ENCODE measurements at regions not wholly inside any gene's neighbourhood (a gene's known extent, or its start where the extent isn't known, plus 50 kb on each side); places are given as distances from the start of the nearest gene placed in this dataset.

DNA sequence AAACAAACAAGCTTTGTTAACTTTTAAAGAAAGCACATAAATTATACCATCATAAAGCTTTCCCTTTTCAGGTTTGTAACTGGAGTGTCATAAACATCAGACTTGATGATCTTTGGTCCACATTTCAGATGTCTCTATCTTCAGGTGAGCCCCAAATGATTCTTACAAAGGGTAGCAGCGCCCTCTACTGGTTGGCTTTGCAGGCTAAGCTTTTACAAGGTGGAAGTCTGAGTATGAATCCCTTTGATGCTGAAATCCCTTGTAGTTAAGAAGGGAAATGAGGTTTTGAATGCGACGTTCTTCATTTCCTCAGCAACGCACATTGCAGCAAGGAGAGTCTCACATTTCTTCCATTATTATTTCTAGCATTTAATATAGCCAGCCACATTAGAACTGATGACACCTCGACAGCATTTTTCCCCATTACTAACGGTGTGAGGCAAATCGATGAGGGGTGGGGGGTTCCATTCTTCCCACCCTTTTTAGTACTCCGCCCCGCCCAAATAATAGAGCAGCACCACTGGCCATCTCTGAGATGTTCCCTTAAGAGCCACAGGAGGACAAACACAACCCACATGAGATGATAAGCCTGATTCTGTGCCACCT lies 126.3 kb upstream of the NT5E start:
- peak; percentile 79 to 82 for DNase-seq
- peak; percentile 84 to 87 for TF ChIP-seq CTCF (IDR thresholded peaks at IDR 0.05; ENCODE audit: insufficient read depth in 1 of 2, low read depth in 1 of 2, low read length in 1 of 2, severe bottlenecking in 1 of 2, unreplicated experiment in 1 of 2)
- POLR2A ChIA-PET = no interaction called here
- H3K36me3 Mint-ChIP-seq (ENCODE audit: insufficient read depth, unreplicated experiment) = no peaks in the 10 kb centered on the region
- H3K9me3 Mint-ChIP-seq (ENCODE audit: unreplicated experiment) = no peaks in the 10 kb centered on the region
- H3K36me3 ChIP-seq (ENCODE audit: control insufficient read depth, insufficient read depth, low read length) = no peaks in the 10 kb centered on the region
- no peaks in the 10 kb centered on the region for H3K4me1 ChIP-seq
- intact Hi-C loops (cut with micrococcal nuclease; ENCODE audit: unreplicated experiment) = loop anchor here (1.0 to 5.0 kb wide), 5 partner anchors 196 to 1095 kb away; no protein-coding TSS in a partner anchor
- no peaks in the 10 kb centered on the region for H3K9me3 ChIP-seq
- no peak overlapping the region for H3K4me3 Mint-ChIP-seq (ENCODE audit: unreplicated experiment)
- BruUV-seq (replicated peaks) = no TSS peak
- H3K4me1 Mint-ChIP-seq (ENCODE audit: low read depth, unreplicated experiment) = no peaks in the 10 kb centered on the region
- peaks cover 6% of the 10 kb centered on the region for H3K27me3 Mint-ChIP-seq (ENCODE audit: insufficient read depth, unreplicated experiment)
- no peak overlapping the region for H3K27ac Mint-ChIP-seq (ENCODE audit: unreplicated experiment)
- H3K4me3 ChIP-seq (ENCODE audit: low read depth, low read length) = no peak overlapping the region
- H3K27me3 ChIP-seq (replicated peaks; ENCODE audit: control insufficient read depth, insufficient read depth, low read length) = no peaks in the 10 kb centered on the region
- CTCF ChIA-PET = interaction anchor here (0.7 to 1.0 kb wide), 2 partner anchors 28 to 1096 kb away, joined by 3 read pairs; partner anchors contain the start of gene CEP162

DNA sequence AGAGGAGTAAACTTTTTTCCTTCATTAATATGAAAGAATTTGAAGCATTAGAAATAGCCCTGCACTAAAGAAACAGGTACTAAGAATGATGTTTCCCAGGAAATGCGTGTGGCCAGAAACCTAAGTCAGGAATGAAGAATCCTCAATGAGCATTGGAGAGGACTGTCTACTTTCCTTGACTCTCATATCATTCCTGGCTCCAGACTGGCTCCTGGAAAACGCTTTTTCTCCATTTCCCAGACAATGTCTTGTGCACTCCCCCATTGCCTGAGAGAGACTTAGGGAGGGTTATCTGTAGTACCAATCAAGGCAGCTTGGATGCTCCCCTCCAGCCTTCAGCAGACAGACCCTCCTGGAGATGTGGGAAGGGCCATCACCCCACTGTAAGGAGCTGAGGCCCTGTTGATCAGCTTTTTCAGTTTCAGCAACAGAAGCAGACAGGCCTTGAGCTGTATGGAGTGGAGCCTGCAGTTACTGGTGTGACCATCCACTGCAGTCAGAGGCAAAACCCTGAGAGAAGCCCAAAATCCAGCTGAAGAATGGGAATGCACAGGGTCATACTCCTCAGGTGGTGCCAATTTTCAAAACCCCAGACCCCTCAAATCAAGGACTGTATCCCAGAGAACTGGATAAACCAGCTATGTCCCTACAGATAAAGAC lies 127.3 kb upstream of the NT5E start:
- intact Hi-C loops (cut with micrococcal nuclease; ENCODE audit: unreplicated experiment) = loop anchor here (1.0 to 5.0 kb wide), 5 partner anchors 195 to 1094 kb away; no protein-coding TSS in a partner anchor
- no TSS peak for BruUV-seq (replicated peaks)
- TF ChIP-seq CTCF (IDR thresholded peaks at IDR 0.05; ENCODE audit: insufficient read depth in 1 of 2, low read depth in 1 of 2, low read length in 1 of 2, severe bottlenecking in 1 of 2, unreplicated experiment in 1 of 2) = no peak
- ChIA-PET CTCF (no interaction called here), POLR2A (no interaction called here)
- Mint-ChIP-seq H3K36me3 (ENCODE audit: insufficient read depth, unreplicated experiment) (no peaks in the 10 kb centered on the region), H3K9me3 (ENCODE audit: unreplicated experiment) (no peaks in the 10 kb centered on the region), H3K4me3 (ENCODE audit: unreplicated experiment) (no peak overlapping the region), H3K27ac (ENCODE audit: unreplicated experiment) (no peak overlapping the region), H3K4me1 (ENCODE audit: low read depth, unreplicated experiment) (no peaks in the 10 kb centered on the region), H3K27me3 (ENCODE audit: insufficient read depth, unreplicated experiment) (peaks cover 6% of the 10 kb centered on the region)
- no peak for DNase-seq
- no peaks in the 10 kb centered on the region; the same call in 1 of the 2 replicates for H3K9me3 ChIP-seq
- no peaks in the 10 kb centered on the region for H3K27me3 ChIP-seq (replicated peaks; ENCODE audit: control insufficient read depth, insufficient read depth, low read length)
- no peak overlapping the region for H3K4me3 ChIP-seq (ENCODE audit: low read depth, low read length)
- no peaks in the 10 kb centered on the region for H3K4me1 ChIP-seq
- no peaks in the 10 kb centered on the region for H3K36me3 ChIP-seq (ENCODE audit: control insufficient read depth, insufficient read depth, low read length)

DNA sequence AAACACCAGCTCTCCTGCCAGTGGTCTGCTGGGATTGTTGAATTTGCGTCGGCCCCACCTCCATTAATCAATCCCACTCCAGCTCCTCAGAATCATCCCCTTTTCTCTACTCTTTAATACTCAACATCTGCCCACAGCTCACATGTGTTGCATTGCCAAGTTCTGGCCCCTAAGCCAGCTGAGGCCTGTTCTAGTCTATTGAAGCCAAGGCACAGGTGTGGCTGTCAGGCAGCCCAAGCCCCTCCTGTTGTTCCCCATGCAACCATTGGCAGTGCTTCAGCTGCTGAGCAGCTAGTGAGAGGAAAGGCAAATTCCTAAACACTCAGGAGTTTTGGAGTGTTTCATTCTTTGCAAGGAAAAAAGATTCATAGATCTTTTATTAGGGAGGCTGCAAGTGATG lies 128.0 kb upstream of the NT5E start:
- BruUV-seq (replicated peaks) = no TSS peak
- no peaks in the 10 kb centered on the region for H3K36me3 ChIP-seq (ENCODE audit: control insufficient read depth, insufficient read depth, low read length)
- DNase-seq = no peak
- intact Hi-C loops (cut with micrococcal nuclease; ENCODE audit: unreplicated experiment) = loop anchor here (5.0 kb wide), 2 partner anchors 355 to 895 kb away; no protein-coding TSS in a partner anchor
- CTCF ChIA-PET = no interaction called here
- Mint-ChIP-seq H3K4me1 (ENCODE audit: low read depth, unreplicated experiment) (no peaks in the 10 kb centered on the region), H3K36me3 (ENCODE audit: insufficient read depth, unreplicated experiment) (no peaks in the 10 kb centered on the region), H3K9me3 (ENCODE audit: unreplicated experiment) (no peaks in the 10 kb centered on the region), H3K27me3 (ENCODE audit: insufficient read depth, unreplicated experiment) (peaks cover 6% of the 10 kb centered on the region), H3K4me3 (ENCODE audit: unreplicated experiment) (no peak overlapping the region), H3K27ac (ENCODE audit: unreplicated experiment) (no peak overlapping the region)
- POLR2A ChIA-PET = no interaction called here
- H3K9me3 ChIP-seq = no peaks in the 10 kb centered on the region; the same call in 1 of the 2 replicates
- H3K4me1 ChIP-seq = no peaks in the 10 kb centered on the region
- no peak overlapping the region for H3K4me3 ChIP-seq (ENCODE audit: low read depth, low read length)
- TF ChIP-seq CTCF (IDR thresholded peaks at IDR 0.05; ENCODE audit: insufficient read depth in 1 of 2, low read depth in 1 of 2, low read length in 1 of 2, severe bottlenecking in 1 of 2, unreplicated experiment in 1 of 2) = no peak
- H3K27me3 ChIP-seq (replicated peaks; ENCODE audit: control insufficient read depth, insufficient read depth, low read length) = no peaks in the 10 kb centered on the region
